Fibroblast of pulmonary artery (primary cell): ENCODE measurements at regions not wholly inside any gene's neighbourhood (a gene's known extent, or its start where the extent isn't known, plus 50 kb on each side); places are given as distances from the start of the nearest gene placed in this dataset.

Experiments
- DNase-seq: peaks from one replicate; pipeline ENCODE4 v3.0.0-alpha.2; 2010; ENCODE audit warnings: low read depth
- H3K4me3 ChIP-seq: replicated peaks from 2 replicates; pipeline ENCODE4 v1.5.1; 2011; ENCODE audit warnings: low read depth, mild to moderate bottlenecking, control low read depth, low read length, moderate library complexity
- TF ChIP-seq, protein P1 (sequence below): IDR thresholded peaks from 2 replicates; pipeline ENCODE4 v1.5.1; 2011; ENCODE audit warnings: mild to moderate bottlenecking, control low read depth, low read length, inconsistent platforms; ENCODE audit errors: missing control alignments

DNA sequence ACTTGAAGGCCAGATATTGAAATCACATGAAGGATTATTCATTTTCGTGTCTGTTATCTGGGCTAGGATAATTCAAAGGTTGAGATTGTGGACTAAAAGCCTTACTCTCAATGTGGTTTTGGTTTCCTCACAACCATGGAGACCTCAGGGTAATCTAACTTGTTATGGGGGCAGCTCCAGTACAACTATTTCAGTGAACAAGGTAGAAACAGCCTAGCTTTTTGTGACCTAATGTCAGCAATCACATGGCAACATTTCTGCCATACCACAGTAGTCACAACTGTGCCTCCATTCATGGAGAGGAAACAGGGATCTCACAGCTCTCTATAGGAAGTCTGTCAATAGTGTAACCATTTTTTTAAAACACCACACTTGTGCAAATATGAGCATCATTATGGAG is 62.4 kb upstream of the RARB start:
- TF ChIP-seq, protein P1, sequence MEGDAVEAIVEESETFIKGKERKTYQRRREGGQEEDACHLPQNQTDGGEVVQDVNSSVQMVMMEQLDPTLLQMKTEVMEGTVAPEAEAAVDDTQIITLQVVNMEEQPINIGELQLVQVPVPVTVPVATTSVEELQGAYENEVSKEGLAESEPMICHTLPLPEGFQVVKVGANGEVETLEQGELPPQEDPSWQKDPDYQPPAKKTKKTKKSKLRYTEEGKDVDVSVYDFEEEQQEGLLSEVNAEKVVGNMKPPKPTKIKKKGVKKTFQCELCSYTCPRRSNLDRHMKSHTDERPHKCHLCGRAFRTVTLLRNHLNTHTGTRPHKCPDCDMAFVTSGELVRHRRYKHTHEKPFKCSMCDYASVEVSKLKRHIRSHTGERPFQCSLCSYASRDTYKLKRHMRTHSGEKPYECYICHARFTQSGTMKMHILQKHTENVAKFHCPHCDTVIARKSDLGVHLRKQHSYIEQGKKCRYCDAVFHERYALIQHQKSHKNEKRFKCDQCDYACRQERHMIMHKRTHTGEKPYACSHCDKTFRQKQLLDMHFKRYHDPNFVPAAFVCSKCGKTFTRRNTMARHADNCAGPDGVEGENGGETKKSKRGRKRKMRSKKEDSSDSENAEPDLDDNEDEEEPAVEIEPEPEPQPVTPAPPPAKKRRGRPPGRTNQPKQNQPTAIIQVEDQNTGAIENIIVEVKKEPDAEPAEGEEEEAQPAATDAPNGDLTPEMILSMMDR: no peak
- no peak overlapping the region for H3K4me3 ChIP-seq
- DNase-seq: no peak

DNA sequence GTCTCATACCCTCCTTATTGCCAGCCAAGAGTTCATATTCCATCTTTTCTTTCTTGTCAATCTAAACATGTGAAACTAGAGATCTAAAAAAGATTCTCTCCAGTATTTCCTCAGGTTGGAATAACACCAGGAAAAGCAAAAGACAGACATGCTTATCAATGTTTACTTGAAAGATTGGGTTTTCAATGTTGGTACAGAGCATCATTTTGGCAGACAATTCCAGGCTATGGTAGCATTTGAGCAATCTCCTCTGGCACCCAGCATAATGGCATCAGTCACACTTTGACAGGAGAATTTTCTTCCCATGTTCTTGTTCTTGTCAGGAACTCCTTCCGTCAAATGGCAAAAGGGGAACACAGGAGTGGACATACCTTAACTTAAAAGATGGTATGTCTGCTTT is 61.0 kb upstream of the RARB start:
- TF ChIP-seq, protein P1: no peak
- no peak for DNase-seq
- no peak overlapping the region for H3K4me3 ChIP-seq

DNA sequence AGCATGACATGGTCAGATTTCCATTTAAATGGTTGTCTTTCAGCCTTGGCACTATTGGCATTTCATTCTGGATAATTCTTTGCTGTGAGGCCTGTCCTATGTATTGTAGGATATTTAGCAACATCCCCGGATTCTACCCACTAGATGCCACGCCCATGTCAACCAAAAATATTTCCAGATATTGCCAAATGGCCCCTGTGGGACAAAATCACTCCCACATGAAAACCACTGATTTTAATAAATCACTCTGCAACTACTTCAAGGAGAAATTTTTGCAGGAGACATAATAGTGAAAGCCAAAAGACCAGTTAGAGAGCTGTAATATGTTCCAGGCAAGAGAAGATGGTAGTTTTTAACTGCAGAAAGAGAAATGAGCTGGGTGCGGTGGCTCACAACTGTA is 55.9 kb upstream of the RARB start:
- DNase-seq: no peak
- no peak overlapping the region for H3K4me3 ChIP-seq
- TF ChIP-seq, protein P1: no peak

DNA sequence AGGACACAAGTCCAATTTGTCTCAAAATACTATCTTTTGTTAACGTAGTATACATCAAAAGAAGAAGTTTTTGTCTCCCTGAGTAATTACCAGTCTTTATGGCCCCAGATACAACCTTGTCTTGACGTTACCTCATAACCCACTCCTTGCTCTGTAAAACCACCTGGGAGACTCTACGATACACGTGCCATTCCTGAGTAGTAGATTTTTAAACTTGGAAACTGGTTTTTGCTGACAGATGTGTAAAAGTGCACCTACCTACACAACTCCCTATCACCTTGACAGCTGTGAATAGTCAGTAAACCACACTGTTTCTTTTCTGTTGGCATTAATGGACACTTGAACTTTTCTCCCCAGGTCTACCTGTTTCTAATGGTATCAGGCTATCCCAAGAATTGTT is 51.7 kb upstream of the RARB start:
- TF ChIP-seq, protein P1: no peak
- H3K4me3 ChIP-seq: no peak overlapping the region
- DNase-seq: no peak

DNA sequence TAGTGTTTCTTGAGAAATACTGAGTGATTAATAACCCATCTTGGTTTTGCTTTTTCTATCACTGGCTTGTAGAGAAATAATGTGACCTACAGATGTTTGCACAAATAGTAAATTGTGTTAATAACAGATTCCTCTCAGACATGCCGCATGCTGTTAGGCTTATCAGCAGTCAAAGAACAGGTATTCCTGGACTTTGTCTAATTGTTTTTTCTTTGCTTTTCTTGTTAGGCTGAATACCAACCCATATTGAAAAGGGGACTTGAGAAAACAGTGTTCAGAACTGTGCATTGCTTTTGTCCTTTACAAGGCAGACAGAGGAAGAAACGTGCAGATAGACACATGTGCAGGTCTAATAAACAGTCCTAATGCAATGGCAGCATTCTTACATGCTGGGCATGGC is 51.0 kb upstream of the RARB start:
- H3K4me3 ChIP-seq: no peak overlapping the region
- DNase-seq: no peak
- TF ChIP-seq, protein P1: no peak
